ENCODE measurements at regions not wholly inside any gene's neighbourhood (a gene's known extent, or its start where the extent isn't known, plus 50 kb on each side); places are given as distances from the start of the nearest gene placed in this dataset.
"Not testable (repeated sequence)": the region's sequence is repeated elsewhere in the genome, so short reads cannot be mapped to it uniquely, and the experiment has no call there.

- DNase-seq (ENCODE audit: low spot score) = peak; percentile 85
These were observed 66.1 kb upstream of the RHOU start for GRCh38 chr1:228669242-228669585.

- DNase-seq (ENCODE audit: low spot score) = not testable (repeated sequence)
These were observed 54.2 kb upstream of the RHOU start for GRCh38 chr1:228681076-228681565.

GRCh38 chr1:228683428-228683827 lies 51.9 kb upstream of the RHOU start:
- no peak for DNase-seq (ENCODE audit: low spot score)

DNA sequence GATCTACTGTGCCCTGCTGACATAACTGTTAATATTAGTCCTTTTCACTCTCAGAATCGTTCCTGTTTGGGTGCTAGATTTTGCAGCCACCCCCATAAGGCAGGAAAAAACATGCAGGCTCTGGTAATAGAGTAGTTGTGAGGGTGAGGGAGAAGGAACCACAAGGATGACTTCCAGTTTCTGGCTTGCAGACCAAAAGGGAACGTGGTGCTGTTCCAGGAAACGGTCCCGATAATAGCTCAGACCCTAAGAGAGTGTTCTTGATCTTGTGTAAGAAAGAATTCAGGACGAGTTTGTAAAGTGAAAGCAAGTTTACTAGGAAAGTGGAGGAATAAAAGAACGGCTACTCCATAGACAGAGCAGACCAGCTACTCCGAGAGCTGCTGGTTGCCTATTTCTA lies 50.7 kb upstream of the RHOU start:
- no peak for DNase-seq (ENCODE audit: low spot score)

DNA sequence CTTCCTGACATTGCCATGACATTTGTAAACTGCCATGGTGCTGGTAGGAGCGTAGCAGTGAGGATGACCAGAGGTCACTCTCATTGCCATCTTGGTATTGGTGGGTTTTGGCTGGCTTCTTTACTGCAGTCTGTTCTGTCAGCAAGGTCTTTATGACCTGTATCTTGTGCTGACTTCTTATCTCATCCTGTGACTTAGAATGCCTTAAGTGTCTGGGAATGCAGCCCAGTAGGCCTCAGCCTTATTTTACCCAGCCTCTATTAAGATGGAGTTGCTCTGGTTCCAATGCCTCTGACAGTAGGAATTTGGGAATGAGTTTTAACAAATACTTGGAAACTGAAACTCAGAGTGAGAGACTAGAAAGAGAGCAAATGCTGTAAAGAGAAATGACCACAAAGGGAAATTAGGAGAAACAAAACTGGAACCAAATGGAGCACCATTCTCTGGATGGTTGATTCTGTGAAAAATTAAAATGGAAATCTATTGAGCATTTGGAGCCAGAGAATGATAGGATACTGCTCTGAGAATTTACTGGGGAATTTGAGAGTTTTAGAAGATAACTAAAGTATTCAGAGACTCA lies 50.1 kb upstream of the RHOU start:
- DNase-seq (ENCODE audit: low spot score) = no peak

Data from GM03348 (cell line).